AG04450 (cell line): ENCODE measurements at regions not wholly inside any gene's neighbourhood (a gene's known extent, or its start where the extent isn't known, plus 50 kb on each side); places are given as distances from the start of the nearest gene placed in this dataset.

Experiments used
- CTCF ChIA-PET: fragments of 300-600, 350-600 bp; formaldehyde crosslinking; extraction: SDS; loops from one replicate; lab custom pipeline; 2022; ENCODE audit warnings: antibody characterized with exemption, inconsistent platforms; lab: Charles Lee
- POLR2A ChIA-PET: fragments of 350-600 bp; formaldehyde crosslinking; extraction: SDS; loops from one replicate; lab custom pipeline; 2021; ENCODE audit warnings: antibody characterized with exemption, inconsistent platforms; lab: Yijun Ruan, JAX
- DNase-seq: peaks from one replicate; pipeline ENCODE4 v3.0.0-alpha.2; 2011; ENCODE audit warnings: low read depth, low spot score
- H3K27ac ChIP-seq: one replicate; pipeline ENCODE4 v1.5.1; 2012; ENCODE audit warnings: low read depth, low read length, control low read depth
- H3K27me3 ChIP-seq: one replicate; pipeline ENCODE4 v1.6.0; 2012; ENCODE audit warnings: low read length; ENCODE audit not compliant: control insufficient read depth, insufficient read depth
- H3K4me3 ChIP-seq: 2 replicates; pipeline ENCODE4 v1.5.1; 2011; ENCODE audit warnings: mild to moderate bottlenecking, low read depth, low read length, control low read depth
- H3K9me3 ChIP-seq: 2 replicates; pipeline ENCODE4 v1.5.1; 2012; ENCODE audit warnings: low read length; ENCODE audit not compliant: control insufficient read depth, insufficient read depth
- TF ChIP-seq, protein P1 (sequence below): IDR thresholded peaks from 2 replicates; pipeline ENCODE4 v1.5.1; 2011; ENCODE audit warnings: low read depth, low read length, control low read depth, inconsistent platforms

DNA sequence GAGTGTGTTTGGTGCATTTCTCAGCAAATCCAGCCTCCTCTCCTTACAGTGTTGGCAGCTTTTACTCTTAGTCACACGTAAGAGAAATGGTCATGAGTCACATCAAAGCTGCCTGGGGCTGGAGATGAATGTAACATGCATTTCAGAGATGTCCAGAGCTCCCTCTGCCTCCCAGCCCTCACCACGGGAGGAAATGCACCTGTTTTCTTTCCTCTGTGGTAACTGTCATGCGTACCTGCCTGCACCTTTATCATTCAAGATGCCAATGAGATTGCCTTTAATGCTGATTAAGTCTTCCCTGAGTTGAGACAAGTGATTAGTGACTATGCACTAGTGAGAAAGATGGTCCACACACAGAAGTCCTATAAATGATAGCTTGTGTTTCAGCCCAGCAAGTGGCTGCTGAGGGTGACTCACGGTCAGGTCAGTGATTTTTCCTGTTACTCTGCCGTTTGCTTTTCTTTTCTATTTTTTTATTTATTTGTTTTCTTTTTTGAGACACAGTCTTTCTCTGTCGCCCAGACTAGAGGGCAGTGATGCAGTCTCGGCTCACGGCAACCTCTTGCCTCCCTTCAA, 277.3 kb upstream of the FMN2 start:
- ChIA-PET POLR2A (no interaction called here), CTCF (no interaction called here)
- DNase-seq, result no peak
- TF ChIP-seq, protein P1, sequence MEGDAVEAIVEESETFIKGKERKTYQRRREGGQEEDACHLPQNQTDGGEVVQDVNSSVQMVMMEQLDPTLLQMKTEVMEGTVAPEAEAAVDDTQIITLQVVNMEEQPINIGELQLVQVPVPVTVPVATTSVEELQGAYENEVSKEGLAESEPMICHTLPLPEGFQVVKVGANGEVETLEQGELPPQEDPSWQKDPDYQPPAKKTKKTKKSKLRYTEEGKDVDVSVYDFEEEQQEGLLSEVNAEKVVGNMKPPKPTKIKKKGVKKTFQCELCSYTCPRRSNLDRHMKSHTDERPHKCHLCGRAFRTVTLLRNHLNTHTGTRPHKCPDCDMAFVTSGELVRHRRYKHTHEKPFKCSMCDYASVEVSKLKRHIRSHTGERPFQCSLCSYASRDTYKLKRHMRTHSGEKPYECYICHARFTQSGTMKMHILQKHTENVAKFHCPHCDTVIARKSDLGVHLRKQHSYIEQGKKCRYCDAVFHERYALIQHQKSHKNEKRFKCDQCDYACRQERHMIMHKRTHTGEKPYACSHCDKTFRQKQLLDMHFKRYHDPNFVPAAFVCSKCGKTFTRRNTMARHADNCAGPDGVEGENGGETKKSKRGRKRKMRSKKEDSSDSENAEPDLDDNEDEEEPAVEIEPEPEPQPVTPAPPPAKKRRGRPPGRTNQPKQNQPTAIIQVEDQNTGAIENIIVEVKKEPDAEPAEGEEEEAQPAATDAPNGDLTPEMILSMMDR, result no peak
- Histone ChIP-seq H3K27me3 (no peaks in the 10 kb centered on the region), H3K9me3 (no peaks in the 10 kb centered on the region; the same call in 1 of the 2 replicates), H3K4me3 (no peak overlapping the region), H3K27ac (no peak overlapping the region)

DNA sequence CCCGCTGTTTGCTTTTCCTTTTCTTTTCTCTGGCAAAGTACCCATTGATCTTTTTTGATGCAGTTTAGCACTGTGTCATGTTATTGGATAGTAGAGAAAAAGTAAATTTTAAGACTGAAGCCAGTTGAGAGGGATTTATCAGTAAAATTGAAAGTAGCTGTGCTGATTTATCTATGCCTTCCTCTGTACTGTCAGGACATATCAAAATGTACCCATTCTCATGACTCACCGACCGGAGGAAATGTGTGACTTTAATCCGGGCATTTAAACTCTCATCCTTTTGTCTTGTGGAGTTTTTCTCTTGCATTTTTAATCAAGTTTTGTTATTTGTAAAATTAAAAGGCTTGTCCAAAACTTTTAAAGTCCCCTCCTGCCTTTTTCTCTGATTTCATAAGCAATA, 276.6 kb upstream of the FMN2 start:
- no peak overlapping the region for H3K4me3 ChIP-seq
- POLR2A ChIA-PET, result no interaction called here

DNA sequence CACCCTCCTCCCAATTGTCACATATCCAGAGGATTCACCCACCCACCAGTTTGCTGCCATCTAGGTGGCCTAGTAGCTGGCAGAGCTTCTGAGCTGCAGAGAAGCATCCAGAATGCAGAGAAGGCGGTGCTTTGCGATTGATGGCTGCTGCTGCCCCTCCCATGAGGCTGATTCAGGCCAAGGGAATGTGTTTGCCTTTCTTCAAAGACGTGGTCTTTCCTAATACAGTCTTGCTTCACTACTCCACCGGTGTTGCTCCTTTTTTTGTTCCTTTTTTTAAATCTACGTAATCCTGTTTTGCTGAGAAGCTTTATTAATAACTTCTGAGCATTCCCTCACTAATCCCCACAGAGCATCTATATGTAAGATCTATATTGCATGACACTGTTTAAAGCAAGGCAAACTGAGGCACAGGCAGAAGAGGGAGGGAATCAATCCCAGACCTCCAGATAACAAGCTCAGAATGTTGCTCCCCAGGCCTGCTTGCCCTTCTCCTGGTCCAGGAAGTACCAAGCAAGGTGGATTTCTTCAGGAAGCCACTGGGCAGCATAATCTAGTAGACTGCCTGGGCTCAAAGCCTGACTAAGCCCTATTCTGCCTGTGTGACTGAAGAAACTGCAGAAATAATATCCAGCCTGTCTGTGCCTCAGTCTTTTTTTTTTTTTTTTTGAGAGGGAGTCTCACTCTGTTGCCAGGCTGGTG, 275.5 kb upstream of the FMN2 start:
- Histone ChIP-seq H3K9me3 (no peaks in the 10 kb centered on the region), H3K27ac (no peak overlapping the region), H3K27me3 (no peaks in the 10 kb centered on the region), H3K4me3 (no peak overlapping the region)
- CTCF ChIA-PET, result no interaction called here
- TF ChIP-seq, protein P1, result no peak
- POLR2A ChIA-PET, result no interaction called here
- DNase-seq, result peak; percentile 4

More for the DNA sequence above, 276.6 kb upstream of the FMN2 start:
- H3K9me3 ChIP-seq, result no peaks in the 10 kb centered on the region; the same call in 1 of the 2 replicates
- H3K27ac ChIP-seq, result no peak overlapping the region
- no peak for DNase-seq
- CTCF ChIA-PET, result no interaction called here
- H3K27me3 ChIP-seq, result no peaks in the 10 kb centered on the region
- TF ChIP-seq, protein P1, result no peak

DNA sequence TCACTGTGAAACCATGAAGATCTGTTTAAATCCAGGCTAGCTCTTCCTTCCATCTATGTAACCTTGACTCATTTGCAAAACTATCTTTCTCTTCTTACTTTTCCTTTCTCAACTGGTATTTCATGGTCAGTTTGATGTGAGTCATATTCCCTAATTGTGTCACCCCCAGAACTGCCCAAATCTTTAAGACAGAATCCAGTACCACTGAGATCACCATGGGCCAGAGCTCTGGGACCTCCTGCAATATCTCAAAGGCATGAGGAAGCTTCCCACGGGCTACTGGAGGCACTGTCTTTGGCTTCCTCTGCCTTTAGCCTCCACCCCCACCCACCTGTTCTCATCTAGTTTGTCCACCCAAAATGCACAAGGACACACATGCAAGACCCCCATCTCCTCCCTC, 274.4 kb upstream of the FMN2 start:
- TF ChIP-seq, protein P1, result no peak
- ChIA-PET POLR2A (no interaction called here), CTCF (no interaction called here)
- Histone ChIP-seq H3K27ac (no peak overlapping the region), H3K27me3 (no peaks in the 10 kb centered on the region), H3K9me3 (no peaks in the 10 kb centered on the region), H3K4me3 (no peak overlapping the region)
- DNase-seq, result no peak

DNA sequence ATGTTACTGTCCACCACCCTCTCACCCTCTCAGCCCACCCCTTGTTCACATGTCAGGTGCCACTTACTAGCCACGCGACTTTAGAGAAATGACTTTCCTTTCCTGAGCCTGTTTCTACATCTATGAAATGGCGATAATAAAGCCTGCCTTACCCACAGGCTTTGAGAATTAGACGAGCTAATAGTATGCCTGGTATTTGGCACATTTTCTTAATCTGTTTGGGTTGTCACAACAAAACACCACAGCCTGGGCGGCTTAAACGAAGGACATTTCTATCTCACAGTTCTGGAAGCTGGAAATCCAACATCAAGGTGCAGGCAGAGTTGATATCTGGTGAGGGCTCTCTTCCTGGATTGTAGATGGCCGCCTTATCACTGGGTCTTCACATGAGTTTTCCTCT, 273.9 kb upstream of the FMN2 start:
- TF ChIP-seq, protein P1, result no peak
- CTCF ChIA-PET, result no interaction called here
- H3K4me3 ChIP-seq, result no peak overlapping the region
- no peak overlapping the region for H3K27ac ChIP-seq
- no peaks in the 10 kb centered on the region for H3K27me3 ChIP-seq
- no peak for DNase-seq
- no peaks in the 10 kb centered on the region for H3K9me3 ChIP-seq
- POLR2A ChIA-PET, result no interaction called here
